Left colon (tissue), 2 donors: ENCODE measurements at regions not wholly inside any gene's neighbourhood (a gene's known extent, or its start where the extent isn't known, plus 50 kb on each side); places are given as distances from the start of the nearest gene placed in this dataset.
"Not testable (repeated sequence)": the region's sequence is repeated elsewhere in the genome, so short reads cannot be mapped to it uniquely, and the experiment has no call there.

Experiments
- ATAC-seq: fragments of 200-7000 bp; cut with Tn5 transposase; one replicate; pipeline ENCODE4 v1.9.1; 2020; ENCODE audit warnings: mild to moderate bottlenecking, moderate library complexity
- DNase-seq, 2 donors: peaks; one replicate each; pipeline ENCODE4 v3.0.0-alpha.2; 2020
- intact Hi-C, 2 donors: fragments of 100-400 bp; cut with DNase I in 1 of 2; cut with micrococcal nuclease in 1 of 2; formaldehyde crosslinking; loops; one replicate each; pipeline versions ENCODE4 v1.11.2 to v1.14.0; 2022; cut with DNase I, micrococcal nuclease
- donor health status: DM: no; HTN: no; CAD: no.
- donor health status: DM: yes; HTN: yes; CAD: no.

DNA sequence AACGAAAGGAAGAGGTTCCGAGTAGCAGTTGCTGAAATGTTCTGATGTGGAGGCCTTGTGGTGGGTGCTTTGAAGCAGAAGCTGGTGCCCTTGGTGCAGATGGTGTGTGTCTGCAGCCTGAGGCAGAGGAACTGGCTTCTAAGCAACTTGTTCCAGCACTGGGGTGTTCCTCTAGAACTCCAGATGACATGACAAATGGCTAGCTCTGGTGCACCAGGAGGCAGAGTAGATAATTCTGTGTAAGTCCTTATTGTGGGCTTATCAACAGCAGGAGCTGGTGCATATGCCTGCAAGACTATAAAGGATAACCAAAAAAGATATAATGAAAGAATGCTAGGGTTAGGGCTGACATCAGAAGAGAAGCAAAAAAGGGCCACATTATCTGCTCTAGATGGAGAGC, 76.5 kb downstream of the ARL5B start:
- no peak for DNase-seq
- intact Hi-C loops = no loop called here
- ATAC-seq = no peak

DNA sequence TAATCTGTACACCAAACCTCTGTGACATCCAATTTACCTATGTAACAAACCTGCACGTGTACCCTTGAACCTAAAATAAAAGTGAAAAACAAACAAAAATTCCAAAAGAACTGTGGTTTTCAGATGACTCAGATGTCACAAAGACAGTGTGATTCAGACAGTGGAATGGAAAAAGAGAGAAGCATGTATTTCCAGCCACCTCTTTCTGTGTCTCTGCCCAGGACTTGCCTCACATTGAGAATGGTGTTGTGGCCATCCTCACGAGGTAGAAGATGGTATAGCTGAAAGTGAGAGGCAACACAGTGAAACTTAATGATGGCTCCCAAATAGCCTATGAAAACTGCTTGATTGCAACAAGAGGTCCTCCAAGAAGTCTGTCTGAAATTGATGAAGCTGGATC, 78.0 kb downstream of the ARL5B start:
- ATAC-seq (no peak), DNase-seq (no peak)
- intact Hi-C loops = no loop called here

DNA sequence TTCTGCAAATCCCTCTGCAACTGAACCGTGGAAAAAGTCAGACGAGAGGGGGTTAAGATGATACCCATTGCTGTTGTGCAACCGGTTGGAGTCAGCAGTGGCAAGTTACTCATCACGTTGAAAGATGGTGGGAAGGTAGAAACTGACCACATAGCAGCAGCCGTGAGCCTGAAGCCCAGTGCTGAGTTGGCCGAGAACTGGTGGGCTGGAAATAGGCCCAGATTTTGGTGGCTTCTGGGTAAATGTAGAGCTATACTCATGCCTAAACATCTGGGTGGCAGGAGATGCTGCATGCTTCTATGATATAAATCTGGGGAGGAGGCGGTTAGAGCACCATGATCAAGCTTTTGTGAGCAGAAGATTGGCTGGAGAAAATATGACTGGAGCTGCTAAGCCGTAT, 78.6 kb downstream of the ARL5B start:
- ATAC-seq = no peak
- no peak for DNase-seq
- intact Hi-C loops = no loop called here

DNA sequence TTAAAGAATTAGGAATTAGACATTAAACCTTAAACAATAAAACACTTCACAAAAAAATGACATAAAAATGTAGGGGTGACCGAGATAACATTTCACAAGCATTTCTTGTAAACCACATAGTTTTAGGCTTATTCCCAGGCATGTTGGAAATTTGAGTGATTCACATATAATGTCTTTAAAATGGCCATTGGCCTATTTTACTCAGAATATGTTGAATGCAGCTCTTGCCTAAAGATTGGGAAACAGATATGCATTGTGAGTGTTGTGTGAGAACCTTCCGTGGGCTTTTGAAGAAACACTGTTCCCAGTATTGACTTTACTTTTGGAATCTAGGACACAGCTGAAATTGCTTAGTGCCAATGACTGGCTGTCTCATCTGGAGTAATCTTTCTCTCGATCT, 79.6 kb downstream of the ARL5B start:
- intact Hi-C loops = no loop called here
- ATAC-seq = no peak
- no peak for DNase-seq

DNA sequence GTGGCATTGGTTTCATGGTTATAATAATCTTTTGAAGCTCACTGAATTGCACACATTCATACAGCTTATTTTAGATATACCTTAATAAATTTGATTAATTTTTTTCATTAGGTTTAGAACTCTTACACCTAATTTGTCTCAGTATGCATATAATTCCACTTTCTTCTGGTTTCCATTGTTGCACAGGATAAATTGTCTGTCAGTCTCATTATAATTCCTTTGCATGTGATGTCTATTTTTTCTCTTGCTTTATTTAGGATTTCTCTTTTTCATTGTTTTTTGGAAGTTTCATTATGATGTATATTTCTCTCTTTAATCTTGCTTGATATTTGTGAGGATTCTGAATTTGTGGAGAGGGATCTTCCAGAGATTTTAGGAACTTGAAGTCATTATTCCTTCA, 84.7 kb downstream of the ARL5B start:
- DNase-seq (no peak), ATAC-seq (no peak)
- intact Hi-C loops = no loop called here

DNA sequence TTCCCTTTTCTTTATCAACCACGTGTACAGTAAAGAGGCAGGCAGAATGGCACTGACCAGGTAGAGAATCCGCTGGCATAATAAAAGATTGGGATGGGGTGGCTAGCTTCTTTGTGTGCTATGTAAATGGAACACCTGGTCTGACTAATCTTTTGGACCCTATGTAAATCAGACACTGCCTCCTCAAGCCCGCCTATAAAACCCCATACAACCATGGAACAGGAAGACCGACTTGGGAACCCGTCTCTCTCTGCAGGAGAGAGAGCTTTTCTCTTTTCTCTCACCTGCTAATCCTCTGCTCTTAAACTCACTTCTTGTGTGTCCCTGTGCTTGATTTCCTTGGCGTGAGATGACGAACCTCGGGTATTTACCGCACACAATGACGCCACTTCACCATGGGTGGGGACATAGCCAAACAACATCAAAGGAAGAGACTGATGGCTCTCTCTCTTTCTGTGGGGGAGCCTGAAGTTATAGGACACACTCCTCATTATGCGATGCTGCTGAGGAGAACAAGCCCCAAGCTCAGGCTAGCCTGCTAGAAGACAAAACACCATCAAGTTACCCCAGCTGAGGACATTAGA, 94.2 kb downstream of the ARL5B start:
- DNase-seq (no peak), ATAC-seq (no peak)
- intact Hi-C loops = no loop called here

DNA sequence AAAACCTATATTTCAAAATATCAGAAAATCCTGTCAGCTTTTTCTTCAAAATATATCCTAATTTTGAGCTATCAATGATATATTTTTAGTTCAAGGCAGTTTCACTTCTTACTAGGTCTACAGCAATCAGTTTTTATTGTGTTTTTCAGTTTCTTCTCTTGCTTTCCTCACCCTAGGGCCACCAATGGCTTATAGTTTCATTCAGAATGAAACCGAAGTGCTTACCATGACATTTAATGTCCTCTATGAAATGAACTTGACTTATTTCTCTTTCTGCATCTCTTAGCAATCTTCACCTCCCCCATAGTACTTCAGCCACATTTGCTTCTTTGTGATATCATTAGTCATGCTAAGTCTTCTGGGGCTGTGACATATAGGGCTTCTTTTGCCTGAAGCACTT, 100.3 kb downstream of the ARL5B start:
- intact Hi-C loops = no loop called here
- DNase-seq (no peak), ATAC-seq (no peak)

DNA sequence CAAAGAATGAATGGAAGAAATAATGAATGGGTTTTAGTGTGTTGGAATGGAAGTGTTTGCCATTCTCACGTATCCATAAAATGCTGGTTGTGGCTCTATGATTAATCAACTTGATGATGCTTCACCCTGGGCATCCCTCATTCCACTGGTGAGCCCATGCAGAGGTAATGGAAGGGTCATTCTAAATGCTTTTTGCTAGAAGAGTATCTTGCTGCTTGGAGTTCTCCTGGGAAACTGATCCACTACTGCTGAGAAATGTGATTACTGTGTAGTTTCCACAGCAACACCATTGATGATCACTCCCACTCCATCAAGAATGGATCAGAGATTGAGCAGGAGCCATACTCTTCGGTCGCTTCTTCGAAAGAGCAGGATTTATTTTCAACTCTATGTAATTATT, 101.6 kb downstream of the ARL5B start:
- DNase-seq (no peak), ATAC-seq (no peak)
- intact Hi-C loops = no loop called here

DNA sequence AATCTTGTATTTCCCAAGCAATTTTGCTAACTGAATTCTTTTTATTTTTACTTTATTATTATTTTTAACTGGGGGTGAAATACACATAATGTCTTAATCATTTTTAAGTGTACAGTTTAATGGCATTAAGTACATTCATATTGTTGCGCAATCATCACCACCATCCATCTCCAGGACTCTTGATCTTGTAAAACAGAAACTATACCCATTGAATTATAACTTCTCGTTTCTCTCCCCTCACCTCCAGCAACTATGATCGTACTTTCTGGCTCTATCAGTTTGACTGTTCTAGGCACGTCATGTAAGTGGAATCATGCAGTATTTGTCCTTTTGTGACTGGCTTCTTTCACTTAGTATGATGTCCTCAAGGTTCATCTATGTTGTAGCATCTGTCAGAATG, 108.8 kb downstream of the ARL5B start:
- DNase-seq (no peak), ATAC-seq (no peak)
- intact Hi-C loops = no loop called here

DNA sequence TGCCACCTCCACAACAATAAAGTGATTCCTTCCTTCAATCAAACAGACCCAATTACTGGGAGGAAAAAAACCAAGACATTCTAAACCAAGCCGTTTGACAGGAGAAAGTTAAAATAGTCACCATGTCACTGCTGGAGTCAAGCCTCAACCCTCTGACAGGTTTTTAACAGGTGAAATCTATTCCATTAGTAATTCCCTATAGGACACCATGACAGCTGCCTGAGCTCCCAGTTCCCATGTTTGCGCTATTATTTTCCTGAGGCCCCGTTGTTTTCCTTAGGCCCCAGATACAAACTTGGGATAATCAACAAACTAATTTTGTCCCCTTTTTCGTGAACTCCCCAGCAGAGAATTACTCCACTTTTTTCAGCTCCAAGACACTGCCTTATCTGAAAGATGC, 113.9 kb downstream of the ARL5B start:
- ATAC-seq = no peak
- intact Hi-C loops = no loop called here

DNA sequence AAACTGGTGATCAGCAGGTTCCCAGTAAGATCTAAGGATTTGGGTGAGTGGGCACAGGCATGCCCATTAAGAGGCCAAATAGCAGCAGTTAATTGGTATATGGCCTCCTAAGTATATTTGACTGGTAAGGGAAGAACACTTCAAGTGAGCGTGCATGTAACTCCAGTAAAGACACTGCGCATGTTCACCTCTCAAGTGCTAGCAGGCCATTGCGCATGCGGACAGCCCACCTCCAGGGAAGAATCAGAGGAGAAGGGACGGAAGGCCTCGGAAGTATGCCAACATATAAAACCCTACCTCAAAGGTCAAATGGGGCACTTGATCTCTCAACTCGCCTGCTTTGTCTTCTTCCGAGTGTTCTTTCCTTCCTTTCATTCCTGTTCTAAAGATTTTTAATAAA, 118.0 kb downstream of the ARL5B start:
- intact Hi-C loops = no loop called here
- DNase-seq (no peak), ATAC-seq (no peak)

More for the DNA sequence above, 113.9 kb downstream of the ARL5B start:
- DNase-seq = no peak

DNA sequence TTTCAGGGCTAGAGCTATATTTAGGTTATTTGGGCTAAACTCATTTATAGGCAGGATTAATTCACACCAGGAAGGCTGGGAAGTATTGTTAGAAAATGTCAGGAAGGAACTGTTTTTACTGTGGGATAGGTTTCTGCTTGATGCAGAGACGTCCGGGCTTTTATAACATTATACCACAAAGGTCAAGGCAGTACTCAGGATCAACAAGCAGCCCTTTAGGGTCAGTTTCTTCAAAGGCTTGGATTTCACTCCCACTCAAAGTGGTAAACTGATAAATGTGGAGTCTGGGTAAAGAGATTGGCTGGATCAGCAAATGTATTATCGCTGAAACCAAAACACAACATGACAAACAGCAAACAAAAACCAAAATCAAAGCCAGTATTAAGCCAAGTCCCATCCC, 127.2 kb downstream of the ARL5B start:
- DNase-seq = no peak
- no peak for ATAC-seq
- intact Hi-C loops = no loop called here

DNA sequence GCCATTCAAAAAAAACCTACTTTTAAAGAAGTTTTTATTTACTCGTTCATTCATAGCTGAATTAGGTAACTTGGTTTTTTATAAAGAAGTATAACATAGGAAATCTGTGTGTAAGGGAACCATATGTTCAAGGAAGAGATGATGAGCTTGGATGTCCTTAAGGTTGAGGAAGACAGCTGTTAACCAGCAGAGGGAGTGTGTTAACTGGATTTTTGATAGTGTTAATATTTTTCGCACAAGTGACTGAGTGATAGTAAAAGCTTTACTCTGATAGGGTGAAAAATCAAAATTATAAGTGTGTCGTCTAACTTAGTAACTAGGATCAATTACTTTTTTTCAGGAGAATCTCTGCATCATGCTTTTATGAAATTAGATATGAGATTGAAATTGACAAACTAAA, 134.7 kb downstream of the ARL5B start:
- DNase-seq (no peak), ATAC-seq (no peak)
- intact Hi-C loops = no loop called here

DNA sequence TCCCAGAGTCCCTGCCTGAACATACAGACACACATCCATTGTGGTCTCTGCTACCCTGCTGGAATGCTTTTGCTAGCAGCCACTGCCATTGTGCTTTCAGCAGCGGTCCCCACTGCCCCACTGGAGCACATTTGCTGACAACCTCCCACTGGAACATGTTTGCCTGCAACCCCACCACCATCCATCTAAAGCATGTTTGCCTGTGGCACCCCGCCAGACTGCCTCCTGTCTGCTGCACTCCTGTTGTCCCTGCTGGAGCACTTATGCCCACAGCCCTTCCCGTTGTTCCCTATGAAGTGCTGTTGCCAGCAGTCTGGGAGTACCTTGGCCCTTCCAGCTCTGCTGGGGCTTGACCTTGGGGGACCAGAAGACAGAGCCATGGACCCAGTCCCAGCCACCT, 136.3 kb downstream of the ARL5B start:
- intact Hi-C loops = no loop called here
- no peak for ATAC-seq
- DNase-seq = no peak

DNA sequence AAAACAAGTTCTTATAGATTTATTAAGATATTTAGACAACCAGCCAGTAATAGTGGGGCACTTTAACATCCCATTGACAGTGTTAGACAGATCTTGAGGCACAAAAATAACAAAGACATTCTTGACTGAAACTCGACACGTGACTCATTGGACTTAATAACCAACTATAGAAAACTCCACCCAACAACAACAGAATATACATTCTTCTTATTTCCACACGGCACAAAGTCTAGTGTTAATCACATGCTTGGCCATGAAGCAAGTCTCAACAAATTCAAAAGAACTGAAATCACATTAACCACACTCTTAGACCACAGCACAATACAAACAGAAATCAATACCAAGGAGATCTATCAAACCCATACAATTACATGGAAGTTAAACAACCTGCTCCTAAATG, 138.1 kb downstream of the ARL5B start:
- DNase-seq (no peak), ATAC-seq (no peak)
- intact Hi-C loops = no loop called here

DNA sequence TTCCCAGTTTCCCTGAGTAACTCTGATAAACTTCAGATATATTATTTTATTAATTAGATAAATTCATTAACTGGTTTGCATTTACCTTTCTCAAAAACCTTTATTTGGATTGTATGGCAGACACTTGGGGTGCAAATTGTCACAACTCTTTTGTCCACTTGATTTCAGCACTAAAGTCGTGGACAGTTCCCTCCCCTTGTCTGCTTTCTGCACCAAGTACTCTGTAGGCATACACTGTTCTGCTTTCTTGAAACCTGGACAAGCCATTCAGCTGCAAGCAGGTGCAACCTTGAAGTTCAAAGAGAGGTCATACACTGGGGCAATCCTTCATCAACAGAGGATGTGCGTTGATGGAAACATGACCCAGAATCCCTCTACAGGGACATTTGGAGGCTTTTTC, 162.9 kb downstream of the ARL5B start:
- intact Hi-C loops = no loop called here
- no peak for DNase-seq

DNA sequence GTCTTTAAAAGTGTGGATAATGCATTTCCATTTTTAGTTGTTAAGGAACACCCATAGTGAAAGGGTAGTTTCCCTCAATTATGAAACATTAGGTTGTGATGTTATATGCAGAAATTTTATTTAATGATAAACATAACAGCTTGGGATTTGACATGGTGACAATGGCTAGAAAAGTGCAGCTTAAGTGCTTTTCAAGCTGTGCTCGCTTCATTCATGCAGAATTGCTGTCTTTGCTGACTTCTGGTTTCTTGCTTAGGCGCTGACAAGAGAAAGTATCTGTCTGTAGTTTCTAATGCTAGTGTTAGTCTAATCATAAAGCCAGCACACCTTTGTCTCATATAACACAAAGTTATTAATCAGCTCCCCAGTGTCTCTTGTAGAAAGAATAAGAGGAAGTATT, 170.0 kb downstream of the ARL5B start:
- DNase-seq (no peak), ATAC-seq (no peak)
- intact Hi-C loops = no loop called here

More for the DNA sequence above, 162.9 kb downstream of the ARL5B start:
- ATAC-seq = no peak

DNA sequence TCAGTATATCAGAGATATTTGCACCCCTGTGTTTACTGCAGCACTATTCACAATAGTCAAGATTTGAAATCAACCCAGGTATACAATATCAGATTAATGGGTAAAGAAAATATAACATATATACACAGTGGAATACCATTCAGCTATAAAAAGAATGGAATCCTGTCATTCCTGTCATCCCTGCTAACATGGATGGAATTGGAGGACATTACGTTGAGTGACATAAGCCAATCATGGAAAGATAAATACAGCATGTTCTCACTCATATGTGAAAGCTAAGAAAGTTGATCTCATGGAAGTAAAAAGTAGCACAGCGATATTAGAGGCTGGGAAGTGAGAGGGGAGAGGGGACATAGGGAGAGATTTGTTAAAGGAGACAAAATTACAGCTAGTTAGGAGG, 171.0 kb downstream of the ARL5B start:
- intact Hi-C loops = no loop called here
- ATAC-seq = no peak
- DNase-seq = no peak

DNA sequence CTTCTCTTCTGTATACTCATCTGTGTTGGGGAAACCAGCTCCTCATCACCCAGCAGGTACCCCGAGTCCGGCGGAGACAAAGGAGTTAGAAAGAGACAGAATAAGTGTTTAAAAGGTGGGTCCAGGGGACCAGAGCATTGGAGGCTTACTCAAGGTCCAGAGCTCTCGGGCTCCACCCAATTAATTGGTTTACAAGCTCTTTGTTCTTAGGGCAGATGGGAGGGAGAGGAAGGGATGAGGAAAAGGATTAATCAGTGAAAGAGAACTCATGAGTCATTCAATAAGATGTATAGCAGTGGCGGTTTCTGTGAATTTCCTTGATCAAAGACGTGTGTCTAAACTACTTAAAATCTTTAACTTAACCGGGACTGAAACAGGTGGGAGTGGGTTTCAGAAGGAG, 192.0 kb upstream of the MALRD1 start:
- not testable (repeated sequence) for ATAC-seq, DNase-seq

DNA sequence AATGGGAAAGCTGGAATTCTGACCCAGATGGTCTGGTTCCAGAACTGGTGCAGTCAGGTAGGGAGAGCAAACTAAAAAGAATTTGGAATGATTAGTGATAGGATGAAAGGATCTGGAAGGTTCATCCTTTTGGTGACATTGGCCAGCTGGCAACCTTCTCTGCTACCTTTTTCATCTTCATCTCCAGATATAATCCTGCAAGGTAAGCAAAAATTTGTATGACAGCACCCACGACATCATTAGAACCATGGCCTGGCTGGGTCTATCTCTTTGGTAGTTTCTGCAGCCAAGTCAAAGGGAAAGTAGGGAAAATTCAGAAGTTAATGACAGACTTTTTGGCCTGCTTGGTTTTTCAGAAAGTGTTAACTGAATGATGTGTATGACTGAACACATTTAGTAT, 188.9 kb upstream of the MALRD1 start:
- intact Hi-C loops = no loop called here
- DNase-seq = no peak
- no peak for ATAC-seq

More for the DNA sequence above, 192.0 kb upstream of the MALRD1 start:
- intact Hi-C loops = not testable (repeated sequence)

DNA sequence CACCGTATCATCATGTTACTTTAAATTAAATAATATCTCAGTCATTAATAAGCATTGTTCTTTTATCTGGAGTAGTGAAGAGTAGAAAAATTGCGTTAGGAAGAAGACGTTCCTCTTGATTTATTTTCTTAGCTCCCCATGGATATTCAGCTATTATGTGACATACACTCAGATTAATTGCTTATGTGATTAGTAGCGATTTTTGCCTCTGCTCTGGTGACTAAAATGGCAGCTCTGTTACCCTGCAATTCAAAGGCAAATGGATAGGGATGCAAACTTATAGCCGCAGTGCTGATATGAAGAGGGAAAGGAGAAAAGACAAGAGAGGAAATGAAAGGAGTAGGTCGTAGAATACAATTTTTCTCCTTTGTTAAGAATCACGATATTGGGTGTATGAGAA, 188.4 kb upstream of the MALRD1 start:
- DNase-seq (no peak), ATAC-seq (no peak)
- intact Hi-C loops = no loop called here
